ENCODE measurements at regions not wholly inside any gene's neighbourhood (a gene's known extent, or its start where the extent isn't known, plus 50 kb on each side); places are given as distances from the start of the nearest gene placed in this dataset.

DNA sequence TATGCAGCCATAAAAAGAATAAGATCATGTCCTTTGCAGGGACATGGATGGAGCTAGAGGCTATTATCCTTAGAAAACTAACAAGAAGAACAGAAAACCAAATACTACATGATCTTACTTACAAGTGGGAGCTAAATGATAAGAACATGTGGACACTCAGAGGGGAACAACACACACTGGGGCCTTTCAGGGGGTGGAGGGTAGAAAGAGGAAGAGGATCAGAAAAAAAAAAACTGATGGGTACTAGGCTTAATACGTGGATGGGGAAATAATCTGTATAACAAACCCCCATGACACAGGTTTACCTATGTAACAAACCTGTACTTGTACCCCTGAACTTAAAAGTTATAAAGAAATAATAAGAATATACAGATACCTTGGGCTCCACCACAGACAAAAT, 514.2 kb downstream of the ARL4A start:
- TF ChIP-seq, protein P1, sequence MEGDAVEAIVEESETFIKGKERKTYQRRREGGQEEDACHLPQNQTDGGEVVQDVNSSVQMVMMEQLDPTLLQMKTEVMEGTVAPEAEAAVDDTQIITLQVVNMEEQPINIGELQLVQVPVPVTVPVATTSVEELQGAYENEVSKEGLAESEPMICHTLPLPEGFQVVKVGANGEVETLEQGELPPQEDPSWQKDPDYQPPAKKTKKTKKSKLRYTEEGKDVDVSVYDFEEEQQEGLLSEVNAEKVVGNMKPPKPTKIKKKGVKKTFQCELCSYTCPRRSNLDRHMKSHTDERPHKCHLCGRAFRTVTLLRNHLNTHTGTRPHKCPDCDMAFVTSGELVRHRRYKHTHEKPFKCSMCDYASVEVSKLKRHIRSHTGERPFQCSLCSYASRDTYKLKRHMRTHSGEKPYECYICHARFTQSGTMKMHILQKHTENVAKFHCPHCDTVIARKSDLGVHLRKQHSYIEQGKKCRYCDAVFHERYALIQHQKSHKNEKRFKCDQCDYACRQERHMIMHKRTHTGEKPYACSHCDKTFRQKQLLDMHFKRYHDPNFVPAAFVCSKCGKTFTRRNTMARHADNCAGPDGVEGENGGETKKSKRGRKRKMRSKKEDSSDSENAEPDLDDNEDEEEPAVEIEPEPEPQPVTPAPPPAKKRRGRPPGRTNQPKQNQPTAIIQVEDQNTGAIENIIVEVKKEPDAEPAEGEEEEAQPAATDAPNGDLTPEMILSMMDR (IDR thresholded peaks at IDR 0.05): no peak
- TF ChIP-seq EZH2 (IDR thresholded peaks at IDR 0.05; ENCODE audit: borderline replicate concordance, insufficient read depth, low read depth, low read length, poor library complexity, severe bottlenecking): no peak
